HepG2 (cell line): ENCODE measurements at regions not wholly inside any gene's neighbourhood (a gene's known extent, or its start where the extent isn't known, plus 50 kb on each side); places are given as distances from the start of the nearest gene placed in this dataset.

ENCODE experiments used
- DMAP1 ChIP-seq: IDR thresholded peaks from 2 replicates; pipeline ENCODE4 v1.6.1; 2016
- FOXM1 ChIP-seq: sonication (generic); formaldehyde crosslinking; IDR thresholded peaks from 2 replicates; pipeline ENCODE4 v1.5.0; 2020; ENCODE audit warnings: missing genetic modification reagents
- GFI1 ChIP-seq: sonication (generic); formaldehyde crosslinking; IDR thresholded peaks from 2 replicates; pipeline ENCODE4 v1.5.0; 2020; ENCODE audit warnings: missing genetic modification reagents, mild to moderate bottlenecking, borderline replicate concordance
- HCFC1 ChIP-seq: fragments of 150-350 bp; IDR thresholded peaks from 2 replicates; pipeline ENCODE4 v1.6.1; 2014; ENCODE audit warnings: low read depth, low read length
- HINFP ChIP-seq: sonication (generic); formaldehyde crosslinking; IDR thresholded peaks from 2 replicates; pipeline ENCODE4 v1.4.0; 2020; ENCODE audit warnings: low read depth, mild to moderate bottlenecking, missing genetic modification reagents
- MAFK ChIP-seq, 2 experiments: IDR thresholded peaks in 1 of 2; conservative IDR thresholded peaks in 1 of 2; 2 replicates each; pipeline ENCODE4 v1.6.1; 2011; ENCODE audit warnings: improper control_type of control experiment in 2 of 2, low read length in 2 of 2
- MXI1 ChIP-seq: IDR thresholded peaks from 3 replicates; pipeline ENCODE4 v1.6.1; 2012; ENCODE audit warnings: low read depth, low read length, inconsistent platforms, borderline replicate concordance
- MYC ChIP-seq: sonication (generic); formaldehyde crosslinking; IDR thresholded peaks from 2 replicates; pipeline ENCODE4 v1.9.0; 2021; ENCODE audit warnings: missing genetic modification reagents, borderline replicate concordance
- NFE2 ChIP-seq: sonication (generic); formaldehyde crosslinking; IDR thresholded peaks from 2 replicates; pipeline ENCODE4 v1.4.0; 2020; ENCODE audit warnings: missing genetic modification reagents
- SIN3A ChIP-seq: IDR thresholded peaks from 2 replicates; pipeline ENCODE4 v1.6.1; 2011; ENCODE audit warnings: low read depth, mild to moderate bottlenecking, control low read depth, low read length, borderline replicate concordance
- SP1 ChIP-seq, 2 experiments: fragments of 450-650 bp in 1 of 2; sonication (generic) in 1 of 2; formaldehyde crosslinking in 1 of 2; IDR thresholded peaks; 2 replicates each; pipeline versions ENCODE4 v1.4.0 to v1.6.1; 2016 to 2020; ENCODE audit warnings: missing genetic modification reagents in 1 of 2
- ZNF296 ChIP-seq: sonication (generic); formaldehyde crosslinking; conservative IDR thresholded peaks from 2 replicates; pipeline ENCODE4 v1.5.0; 2020; ENCODE audit warnings: mild to moderate bottlenecking, missing genetic modification reagents
- ZNF350 ChIP-seq: sonication (generic); formaldehyde crosslinking; IDR thresholded peaks from 2 replicates; pipeline ENCODE4 v1.4.0; 2020; ENCODE audit warnings: mild to moderate bottlenecking, low read depth, missing genetic modification reagents, borderline replicate concordance
- TF ChIP-seq, protein P1 (sequence below): sonication (generic); formaldehyde crosslinking; IDR thresholded peaks from 2 replicates; pipeline ENCODE4 v1.5.0; 2020; ENCODE audit warnings: mild to moderate bottlenecking, missing genetic modification reagents, moderate library complexity

- no peak for TF ChIP-seq MYC (CRISPR knock-in tag)
- no peak for TF ChIP-seq FOXM1 (CRISPR knock-in tag)
- no peak for TF ChIP-seq DMAP1 (CRISPR knock-in tag)
- no peak for TF ChIP-seq HINFP
- no peak for TF ChIP-seq NFE2 (CRISPR knock-in tag)
- no peak for TF ChIP-seq SIN3A
- TF ChIP-seq ZNF296: no peak
- TF ChIP-seq HCFC1: no peak
- TF ChIP-seq SP1 (IDR thresholded peaks at IDR 0.05): no peak
- no peak for TF ChIP-seq SP1 (CRISPR knock-in tag; IDR thresholded peaks at IDR 0.05)
- TF ChIP-seq MXI1: no peak
- no peak for TF ChIP-seq GFI1 (CRISPR knock-in tag)
- no peak for TF ChIP-seq ZNF350 (CRISPR knock-in tag)
- TF ChIP-seq, protein P1, sequence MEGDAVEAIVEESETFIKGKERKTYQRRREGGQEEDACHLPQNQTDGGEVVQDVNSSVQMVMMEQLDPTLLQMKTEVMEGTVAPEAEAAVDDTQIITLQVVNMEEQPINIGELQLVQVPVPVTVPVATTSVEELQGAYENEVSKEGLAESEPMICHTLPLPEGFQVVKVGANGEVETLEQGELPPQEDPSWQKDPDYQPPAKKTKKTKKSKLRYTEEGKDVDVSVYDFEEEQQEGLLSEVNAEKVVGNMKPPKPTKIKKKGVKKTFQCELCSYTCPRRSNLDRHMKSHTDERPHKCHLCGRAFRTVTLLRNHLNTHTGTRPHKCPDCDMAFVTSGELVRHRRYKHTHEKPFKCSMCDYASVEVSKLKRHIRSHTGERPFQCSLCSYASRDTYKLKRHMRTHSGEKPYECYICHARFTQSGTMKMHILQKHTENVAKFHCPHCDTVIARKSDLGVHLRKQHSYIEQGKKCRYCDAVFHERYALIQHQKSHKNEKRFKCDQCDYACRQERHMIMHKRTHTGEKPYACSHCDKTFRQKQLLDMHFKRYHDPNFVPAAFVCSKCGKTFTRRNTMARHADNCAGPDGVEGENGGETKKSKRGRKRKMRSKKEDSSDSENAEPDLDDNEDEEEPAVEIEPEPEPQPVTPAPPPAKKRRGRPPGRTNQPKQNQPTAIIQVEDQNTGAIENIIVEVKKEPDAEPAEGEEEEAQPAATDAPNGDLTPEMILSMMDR (CRISPR knock-in tag): no peak
- no peak for TF ChIP-seq MAFK (conservative IDR thresholded peaks at IDR 0.05 in 1 of 2, IDR thresholded peaks at IDR 0.05 in 1 of 2; ENCODE audit: low read length in 2 of 2)
Measured at GRCh38 chr2:105561401-105561800, 162.6 kb upstream of the FHL2 start.
